ENCODE measurements at regions not wholly inside any gene's neighbourhood (a gene's known extent, or its start where the extent isn't known, plus 50 kb on each side); places are given as distances from the start of the nearest gene placed in this dataset.

- peak overlapping the region; percentile 63 for H2AFZ ChIP-seq
- H3K4me3 ChIP-seq = no peak overlapping the region
- no peak overlapping the region for H3K27ac ChIP-seq (ENCODE audit: low read depth)
- H3K9me2 ChIP-seq (ENCODE audit: insufficient read depth) = peaks cover 3% of the 10 kb centered on the region; the same call in 1 of the 2 replicates
- H3K4me2 ChIP-seq = no peak overlapping the region
- ATAC-seq (no peak; the same call in 2 of the 3 replicates), DNase-seq (ENCODE audit: low spot score) (no peak)
- no peaks in the 10 kb centered on the region for H3K79me2 ChIP-seq (replicated peaks; ENCODE audit: insufficient read depth)
- H3K36me3 Mint-ChIP-seq (ENCODE audit: low read depth) = no peaks in the 10 kb centered on the region
- no peaks in the 10 kb centered on the region for H3K4me1 ChIP-seq (ENCODE audit: insufficient read depth)
- no peaks in the 10 kb centered on the region for H3K36me3 ChIP-seq (ENCODE audit: insufficient read depth)
- H3K4me1 Mint-ChIP-seq = peaks cover 3% of the 10 kb centered on the region; the same call in 2 of the 3 replicates
- H3F3A ChIP-seq (replicated peaks; ENCODE audit: low read depth) = no peaks in the 10 kb centered on the region
- H3K4me3 Mint-ChIP-seq = no peak overlapping the region
- peaks cover 2% of the 10 kb centered on the region for H3K27me3 Mint-ChIP-seq (ENCODE audit: insufficient read depth, low read depth, poor library complexity)
- peak overlapping the region; percentile 13; the same call in 1 of the 2 replicates for H3K27ac Mint-ChIP-seq
- H3K9me3 Mint-ChIP-seq = no peaks in the 10 kb centered on the region
- H3K27me3 ChIP-seq (ENCODE audit: insufficient read depth) = no peaks in the 10 kb centered on the region
- TF ChIP-seq CREB1 (CRISPR knock-in tag; IDR thresholded peaks at IDR 0.05; ENCODE audit: low read depth) (no peak), ZNF462 (CRISPR knock-in tag; IDR thresholded peaks at IDR 0.05) (no peak), REST (IDR thresholded peaks at IDR 0.05; ENCODE audit: unreplicated experiment) (no peak), JUNB (IDR thresholded peaks at IDR 0.05; ENCODE audit: unreplicated experiment) (no peak), CTCF (conservative IDR thresholded peaks at IDR 0.05; ENCODE audit: low read depth in 2 of 2) (no peak)
- H4K20me1 ChIP-seq (replicated peaks; ENCODE audit: insufficient read depth) = no peaks in the 10 kb centered on the region
These were observed 150.3 kb upstream of the PHYHIPL start for GRCh38 chr10:59025981-59026765.

All from GM23338 (cell line).